Activated naive CD4-positive, alpha-beta T cell treated with anti-CD3 and anti-CD28 coated beads, Interleukin-2, amount 50 U/mL, for 24 hours (primary cell): ENCODE measurements at regions not wholly inside any gene's neighbourhood (a gene's known extent, or its start where the extent isn't known, plus 50 kb on each side); places are given as distances from the start of the nearest gene placed in this dataset.

Experiments used
- H3K27ac Mint-ChIP-seq: one replicate; pipeline ENCODE4 v1.8.0; 2021; ENCODE audit warnings: mild to moderate bottlenecking, mixed read lengths
- H3K27me3 Mint-ChIP-seq: one replicate; pipeline ENCODE4 v1.8.0; 2021; ENCODE audit warnings: mixed read lengths
- H3K36me3 Mint-ChIP-seq: one replicate; pipeline ENCODE4 v1.8.0; 2021; ENCODE audit warnings: mixed read lengths
- H3K4me1 Mint-ChIP-seq: one replicate; pipeline ENCODE4 v1.8.0; 2021; ENCODE audit warnings: mixed read lengths
- H3K4me3 Mint-ChIP-seq: one replicate; pipeline ENCODE4 v1.8.0; 2021; ENCODE audit warnings: mild to moderate bottlenecking, mixed read lengths
- H3K9me3 Mint-ChIP-seq: one replicate; pipeline ENCODE4 v1.8.0; 2021; ENCODE audit warnings: mixed read lengths

GRCh38 chr4:123856689-123857545 is 460.3 kb downstream of the SPRY1 start:
- Mint-ChIP-seq H3K4me1 (no peaks in the 10 kb centered on the region), H3K27me3 (no peaks in the 10 kb centered on the region), H3K4me3 (no peak overlapping the region), H3K36me3 (no peaks in the 10 kb centered on the region), H3K27ac (no peak overlapping the region), H3K9me3 (no peaks in the 10 kb centered on the region)

GRCh38 chr4:123858465-123858864 is 461.9 kb downstream of the SPRY1 start:
- H3K36me3 Mint-ChIP-seq = no peaks in the 10 kb centered on the region
- no peak overlapping the region for H3K4me3 Mint-ChIP-seq
- H3K27ac Mint-ChIP-seq = no peak overlapping the region
- no peaks in the 10 kb centered on the region for H3K9me3 Mint-ChIP-seq
- no peaks in the 10 kb centered on the region for H3K4me1 Mint-ChIP-seq
- no peaks in the 10 kb centered on the region for H3K27me3 Mint-ChIP-seq

GRCh38 chr4:123862812-123863211 is 466.2 kb downstream of the SPRY1 start:
- Mint-ChIP-seq H3K4me1 (no peaks in the 10 kb centered on the region), H3K36me3 (no peaks in the 10 kb centered on the region), H3K4me3 (no peak overlapping the region), H3K27me3 (no peaks in the 10 kb centered on the region), H3K9me3 (no peaks in the 10 kb centered on the region), H3K27ac (no peak overlapping the region)

- H3K27me3 Mint-ChIP-seq = no peaks in the 10 kb centered on the region
These were observed 470.2 kb downstream of the SPRY1 start for GRCh38 chr4:123866796-123867195.

GRCh38 chr4:123867910-123868587 is 471.5 kb downstream of the SPRY1 start:
- no peaks in the 10 kb centered on the region for H3K36me3 Mint-ChIP-seq

More at GRCh38 chr4:123866796-123867195, 470.2 kb downstream of the SPRY1 start:
- Mint-ChIP-seq H3K4me3 (no peak overlapping the region), H3K4me1 (no peaks in the 10 kb centered on the region), H3K36me3 (no peaks in the 10 kb centered on the region), H3K9me3 (no peaks in the 10 kb centered on the region), H3K27ac (no peak overlapping the region)

GRCh38 chr4:123869286-123870215 is 473.0 kb downstream of the SPRY1 start:
- no peaks in the 10 kb centered on the region for H3K27me3 Mint-ChIP-seq
- no peaks in the 10 kb centered on the region for H3K9me3 Mint-ChIP-seq
- H3K4me3 Mint-ChIP-seq = no peak overlapping the region
- no peaks in the 10 kb centered on the region for H3K4me1 Mint-ChIP-seq
- H3K36me3 Mint-ChIP-seq = no peaks in the 10 kb centered on the region
- H3K27ac Mint-ChIP-seq = no peak overlapping the region

More at GRCh38 chr4:123867910-123868587, 471.5 kb downstream of the SPRY1 start:
- Mint-ChIP-seq H3K4me1 (no peaks in the 10 kb centered on the region), H3K27ac (no peak overlapping the region), H3K4me3 (no peak overlapping the region), H3K27me3 (no peaks in the 10 kb centered on the region), H3K9me3 (no peaks in the 10 kb centered on the region)

GRCh38 chr4:123870216-123870876 is 473.8 kb downstream of the SPRY1 start:
- H3K27me3 Mint-ChIP-seq = no peaks in the 10 kb centered on the region
- no peak overlapping the region for H3K27ac Mint-ChIP-seq
- no peaks in the 10 kb centered on the region for H3K36me3 Mint-ChIP-seq
- no peaks in the 10 kb centered on the region for H3K4me1 Mint-ChIP-seq
- H3K4me3 Mint-ChIP-seq = no peak overlapping the region
- no peaks in the 10 kb centered on the region for H3K9me3 Mint-ChIP-seq

- H3K27me3 Mint-ChIP-seq = no peaks in the 10 kb centered on the region
- no peaks in the 10 kb centered on the region for H3K36me3 Mint-ChIP-seq
- H3K27ac Mint-ChIP-seq = no peak overlapping the region
- no peaks in the 10 kb centered on the region for H3K9me3 Mint-ChIP-seq
- H3K4me3 Mint-ChIP-seq = no peak overlapping the region
- H3K4me1 Mint-ChIP-seq = no peaks in the 10 kb centered on the region
These were observed 474.7 kb downstream of the SPRY1 start for GRCh38 chr4:123871341-123871740.

- Mint-ChIP-seq H3K36me3 (no peaks in the 10 kb centered on the region), H3K4me3 (no peak overlapping the region), H3K4me1 (no peaks in the 10 kb centered on the region), H3K27ac (no peak overlapping the region), H3K27me3 (no peaks in the 10 kb centered on the region), H3K9me3 (no peaks in the 10 kb centered on the region)
These were observed 477.5 kb downstream of the SPRY1 start for GRCh38 chr4:123874063-123874462.

GRCh38 chr4:123876143-123876542 is 479.5 kb downstream of the SPRY1 start:
- Mint-ChIP-seq H3K36me3 (no peaks in the 10 kb centered on the region), H3K4me3 (no peak overlapping the region), H3K9me3 (no peaks in the 10 kb centered on the region), H3K27ac (no peak overlapping the region), H3K4me1 (no peaks in the 10 kb centered on the region), H3K27me3 (no peaks in the 10 kb centered on the region)

GRCh38 chr4:123876671-123877101 is 480.1 kb downstream of the SPRY1 start:
- H3K27ac Mint-ChIP-seq = no peak overlapping the region

GRCh38 chr4:123877551-123877950 is 481.0 kb downstream of the SPRY1 start:
- no peak overlapping the region for H3K4me3 Mint-ChIP-seq
- H3K27me3 Mint-ChIP-seq = no peaks in the 10 kb centered on the region
- no peak overlapping the region for H3K27ac Mint-ChIP-seq
- no peaks in the 10 kb centered on the region for H3K4me1 Mint-ChIP-seq
- H3K9me3 Mint-ChIP-seq = no peaks in the 10 kb centered on the region
- H3K36me3 Mint-ChIP-seq = no peaks in the 10 kb centered on the region

More at GRCh38 chr4:123876671-123877101, 480.1 kb downstream of the SPRY1 start:
- Mint-ChIP-seq H3K36me3 (no peaks in the 10 kb centered on the region), H3K4me3 (no peak overlapping the region), H3K27me3 (no peaks in the 10 kb centered on the region), H3K4me1 (no peaks in the 10 kb centered on the region), H3K9me3 (no peaks in the 10 kb centered on the region)

- Mint-ChIP-seq H3K36me3 (no peaks in the 10 kb centered on the region), H3K9me3 (no peaks in the 10 kb centered on the region), H3K4me1 (no peaks in the 10 kb centered on the region), H3K27ac (no peak overlapping the region), H3K27me3 (no peaks in the 10 kb centered on the region), H3K4me3 (no peak overlapping the region)
These were observed 482.4 kb downstream of the SPRY1 start for GRCh38 chr4:123878976-123879375.

- no peak overlapping the region for H3K4me3 Mint-ChIP-seq
- no peaks in the 10 kb centered on the region for H3K4me1 Mint-ChIP-seq
These were observed 484.0 kb downstream of the SPRY1 start for GRCh38 chr4:123880631-123881030.

GRCh38 chr4:123884922-123885321 is 488.3 kb downstream of the SPRY1 start:
- Mint-ChIP-seq H3K36me3 (no peaks in the 10 kb centered on the region), H3K27me3 (no peaks in the 10 kb centered on the region), H3K4me1 (no peaks in the 10 kb centered on the region), H3K27ac (no peak overlapping the region), H3K4me3 (no peak overlapping the region), H3K9me3 (no peaks in the 10 kb centered on the region)

More at GRCh38 chr4:123880631-123881030, 484.0 kb downstream of the SPRY1 start:
- H3K9me3 Mint-ChIP-seq = no peaks in the 10 kb centered on the region
- no peak overlapping the region for H3K27ac Mint-ChIP-seq
- no peaks in the 10 kb centered on the region for H3K36me3 Mint-ChIP-seq
- H3K27me3 Mint-ChIP-seq = no peaks in the 10 kb centered on the region
